OCI-LY7 (cell line): ENCODE measurements at regions not wholly inside any gene's neighbourhood (a gene's known extent, or its start where the extent isn't known, plus 50 kb on each side); places are given as distances from the start of the nearest gene placed in this dataset.

Experiments used
- CTCF ChIP-seq: fragments of 200-600 bp; sonication (generic); conservative IDR thresholded peaks from 2 replicates; pipeline ENCODE4 v1.5.1; 2014; ENCODE audit warnings: mild to moderate bottlenecking, antibody characterized with exemption, low read length, moderate library complexity, mixed read lengths
- EZH2phosphoT487 ChIP-seq: fragments of 200-600 bp; sonication (generic); IDR thresholded peaks from 2 replicates; pipeline ENCODE4 v1.6.1; 2018; ENCODE audit warnings: low read depth, borderline replicate concordance, mild to moderate bottlenecking, mixed run types, antibody characterized with exemption, low read length, moderate library complexity, mixed read lengths

GRCh38 chr2:71778936-71779773, 325.8 kb downstream of the DYSF start:
- no peak for TF ChIP-seq CTCF
- TF ChIP-seq EZH2phosphoT487 = no peak
